Kidney epithelial cell (primary cell): ENCODE measurements at regions not wholly inside any gene's neighbourhood (a gene's known extent, or its start where the extent isn't known, plus 50 kb on each side); places are given as distances from the start of the nearest gene placed in this dataset.
"Not testable (repeated sequence)": the region's sequence is repeated elsewhere in the genome, so short reads cannot be mapped to it uniquely, and the experiment has no call there.

ENCODE experiments used
- DNase-seq: peaks from one replicate; pipeline ENCODE4 v3.0.0-alpha.2; 2010; ENCODE audit warnings: low read depth
- H3K27me3 ChIP-seq: 2 replicates; pipeline ENCODE4 v1.6.0; 2011; ENCODE audit warnings: low read length; ENCODE audit not compliant: control insufficient read depth, insufficient read depth
- H3K36me3 ChIP-seq: 2 replicates; pipeline ENCODE4 v1.5.1; 2011; ENCODE audit warnings: low read length; ENCODE audit not compliant: control insufficient read depth, insufficient read depth
- H3K4me3 ChIP-seq: 2 replicates; pipeline ENCODE4 v1.5.1; 2011; ENCODE audit warnings: low read depth, mild to moderate bottlenecking, control low read depth, low read length
- CTCF ChIP-seq: IDR thresholded peaks from 2 replicates; pipeline ENCODE4 v1.5.1; 2011; ENCODE audit warnings: mild to moderate bottlenecking, moderate library complexity, low read length, control low read depth, inconsistent platforms; ENCODE audit not compliant: insufficient read depth, poor library complexity, severe bottlenecking

- no peak for DNase-seq
- no peaks in the 10 kb centered on the region for H3K27me3 ChIP-seq
- no peak overlapping the region for H3K4me3 ChIP-seq
- no peak for TF ChIP-seq CTCF
- H3K36me3 ChIP-seq, result no peaks in the 10 kb centered on the region
Measured at GRCh38 chr3:144708437-144708836, 736.8 kb downstream of the DIPK2A start.

- no peaks in the 10 kb centered on the region for H3K36me3 ChIP-seq
- DNase-seq, result no peak
- no peaks in the 10 kb centered on the region for H3K27me3 ChIP-seq
- no peak for TF ChIP-seq CTCF
- H3K4me3 ChIP-seq, result no peak overlapping the region
Measured at GRCh38 chr3:144737281-144737680, 765.7 kb downstream of the DIPK2A start.

- Histone ChIP-seq H3K4me3 (no peak overlapping the region), H3K27me3 (no peaks in the 10 kb centered on the region), H3K36me3 (no peaks in the 10 kb centered on the region)
- TF ChIP-seq CTCF, result no peak
- DNase-seq, result no peak
Measured at GRCh38 chr3:144743225-144743668, 771.6 kb downstream of the DIPK2A start.

- Histone ChIP-seq H3K27me3 (no peaks in the 10 kb centered on the region), H3K4me3 (no peak overlapping the region), H3K36me3 (no peaks in the 10 kb centered on the region)
- DNase-seq, result no peak
- TF ChIP-seq CTCF, result no peak
Measured at GRCh38 chr3:144744473-144744872, 772.9 kb downstream of the DIPK2A start.

GRCh38 chr3:144746631-144747030 lies 775.0 kb downstream of the DIPK2A start:
- DNase-seq, result no peak
- Histone ChIP-seq H3K27me3 (no peaks in the 10 kb centered on the region), H3K4me3 (no peak overlapping the region), H3K36me3 (no peaks in the 10 kb centered on the region)
- TF ChIP-seq CTCF, result no peak

- not testable (repeated sequence) for DNase-seq, H3K4me3 ChIP-seq, H3K36me3 ChIP-seq, H3K27me3 ChIP-seq
Measured at GRCh38 chr3:144749536-144750253, 778.1 kb downstream of the DIPK2A start.
